ENCODE measurements at regions not wholly inside any gene's neighbourhood (a gene's known extent, or its start where the extent isn't known, plus 50 kb on each side); places are given as distances from the start of the nearest gene placed in this dataset.
A peak's percentile ranks its signal among the peaks of the same experiment; 100 is the strongest.

DNA sequence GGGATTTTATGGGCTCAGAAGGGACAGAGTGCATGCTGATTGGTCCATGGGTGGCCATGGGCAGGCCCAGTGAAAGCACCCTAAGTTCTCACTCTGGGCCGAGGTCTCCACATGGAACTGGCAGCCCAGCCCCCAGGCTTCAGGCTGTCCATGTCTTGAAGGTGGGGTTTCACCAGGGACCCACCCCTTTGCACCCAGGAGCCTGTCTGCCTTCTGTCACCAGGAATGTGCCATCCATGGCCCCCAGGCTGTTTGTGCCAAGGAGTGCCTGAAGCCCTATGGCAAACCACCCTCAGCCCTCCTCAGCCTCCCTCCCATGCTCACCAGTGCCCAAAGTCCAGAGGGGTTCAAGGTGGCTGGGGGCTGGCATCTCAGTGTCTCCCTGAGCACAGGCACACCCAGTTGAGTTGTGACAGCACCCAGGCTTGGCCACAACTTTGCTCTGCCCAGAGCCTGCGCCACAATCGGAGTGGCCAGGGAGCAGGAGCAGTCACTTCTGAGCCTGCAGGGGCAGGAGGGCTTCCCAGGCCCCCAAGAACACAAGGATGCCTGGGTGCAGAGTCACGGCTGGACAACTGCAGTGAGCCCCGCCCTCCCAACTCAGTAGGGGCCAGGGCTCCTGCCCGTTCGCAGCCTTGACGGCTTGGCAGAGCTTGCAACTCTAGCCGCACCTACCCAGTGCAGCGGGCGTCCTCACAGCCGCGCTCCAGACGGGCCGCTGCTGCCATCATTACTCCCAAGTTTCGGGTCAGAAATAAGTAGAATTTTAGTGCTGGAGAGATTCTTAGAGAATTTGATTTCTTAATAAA, 185.3 kb upstream of the NUDT6 start (continued):
- TF ChIP-seq, protein P1, sequence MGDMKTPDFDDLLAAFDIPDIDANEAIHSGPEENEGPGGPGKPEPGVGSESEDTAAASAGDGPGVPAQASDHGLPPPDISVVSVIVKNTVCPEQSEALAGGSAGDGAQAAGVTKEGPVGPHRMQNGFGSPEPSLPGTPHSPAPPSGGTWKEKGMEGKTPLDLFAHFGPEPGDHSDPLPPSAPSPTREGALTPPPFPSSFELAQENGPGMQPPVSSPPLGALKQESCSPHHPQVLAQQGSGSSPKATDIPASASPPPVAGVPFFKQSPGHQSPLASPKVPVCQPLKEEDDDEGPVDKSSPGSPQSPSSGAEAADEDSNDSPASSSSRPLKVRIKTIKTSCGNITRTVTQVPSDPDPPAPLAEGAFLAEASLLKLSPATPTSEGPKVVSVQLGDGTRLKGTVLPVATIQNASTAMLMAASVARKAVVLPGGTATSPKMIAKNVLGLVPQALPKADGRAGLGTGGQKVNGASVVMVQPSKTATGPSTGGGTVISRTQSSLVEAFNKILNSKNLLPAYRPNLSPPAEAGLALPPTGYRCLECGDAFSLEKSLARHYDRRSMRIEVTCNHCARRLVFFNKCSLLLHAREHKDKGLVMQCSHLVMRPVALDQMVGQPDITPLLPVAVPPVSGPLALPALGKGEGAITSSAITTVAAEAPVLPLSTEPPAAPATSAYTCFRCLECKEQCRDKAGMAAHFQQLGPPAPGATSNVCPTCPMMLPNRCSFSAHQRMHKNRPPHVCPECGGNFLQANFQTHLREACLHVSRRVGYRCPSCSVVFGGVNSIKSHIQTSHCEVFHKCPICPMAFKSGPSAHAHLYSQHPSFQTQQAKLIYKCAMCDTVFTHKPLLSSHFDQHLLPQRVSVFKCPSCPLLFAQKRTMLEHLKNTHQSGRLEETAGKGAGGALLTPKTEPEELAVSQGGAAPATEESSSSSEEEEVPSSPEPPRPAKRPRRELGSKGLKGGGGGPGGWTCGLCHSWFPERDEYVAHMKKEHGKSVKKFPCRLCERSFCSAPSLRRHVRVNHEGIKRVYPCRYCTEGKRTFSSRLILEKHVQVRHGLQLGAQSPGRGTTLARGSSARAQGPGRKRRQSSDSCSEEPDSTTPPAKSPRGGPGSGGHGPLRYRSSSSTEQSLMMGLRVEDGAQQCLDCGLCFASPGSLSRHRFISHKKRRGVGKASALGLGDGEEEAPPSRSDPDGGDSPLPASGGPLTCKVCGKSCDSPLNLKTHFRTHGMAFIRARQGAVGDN (IDR thresholded peaks at IDR 0.05): no peak
- no peak for TF ChIP-seq SMAD1 (IDR thresholded peaks at IDR 0.05; ENCODE audit: low read depth, partially characterized antibody)
- TF ChIP-seq GABPA (IDR thresholded peaks at IDR 0.05; ENCODE audit: low read depth): no peak

- Histone ChIP-seq H3K27ac (ENCODE audit: control insufficient read depth, insufficient read depth) (no peak overlapping the region), H3K27me3 (replicated peaks in 1 of 2; ENCODE audit: control insufficient read depth in 2 of 2, insufficient read depth in 2 of 2, low read length in 1 of 2) (no peaks in the 10 kb centered on the region), H3K79me2 (ENCODE audit: control insufficient read depth, insufficient read depth, low read length) (no peaks in the 10 kb centered on the region), H3K4me1 (ENCODE audit: control insufficient read depth, insufficient read depth, low read length) (no peaks in the 10 kb centered on the region), H3K4me3 (no peak overlapping the region), H3K9ac (ENCODE audit: control insufficient read depth, insufficient read depth, low read length) (no peak overlapping the region), H3K36me3 (ENCODE audit: control insufficient read depth in 2 of 2, insufficient read depth in 2 of 2, low read length in 1 of 2) (no peaks in the 10 kb centered on the region), H3K9me3 (replicated peaks; ENCODE audit: control insufficient read depth, insufficient read depth, low read length) (peaks cover 5% of the 10 kb centered on the region; the same call in 2 of the 3 replicates), H4K20me1 (ENCODE audit: control insufficient read depth, insufficient read depth) (no peaks in the 10 kb centered on the region), H2AFZ (ENCODE audit: control insufficient read depth, low read depth, low read length) (no peak overlapping the region), H3K4me2 (ENCODE audit: control insufficient read depth, insufficient read depth) (no peak overlapping the region)
- ChIA-PET SMC1A (ENCODE audit: uncharacterized antibody, unreplicated experiment) (interaction anchor here (0.8 kb wide), 1 partner anchor 11 kb away, joined by 4 read pairs; no protein-coding TSS in a partner anchor), POLR2A (no interaction called here), CTCF (no interaction called here), RAD21 (ENCODE audit: unreplicated experiment) (interaction anchor here (1.0 kb wide), 1 partner anchor 663 kb away, joined by 3 read pairs; no protein-coding TSS in a partner anchor)
- DNase-seq (ENCODE audit: low read depth, low spot score) (no peak), FAIRE-seq (no peak), ATAC-seq (no peak)
- in situ Hi-C loops (cut with MboI) (loop anchor here (25.0 kb wide), 1 partner anchor 1003 kb away; no protein-coding TSS in a partner anchor), intact Hi-C loops (cut with micrococcal nuclease; ENCODE audit: unreplicated experiment) (no loop called here)
- WGBS (ENCODE audit: insufficient coverage, insufficient replicate concordance, low lambda C conversion rate, missing lambda C conversion rate): 96% methylated on average over 2 of the region's 2 CpGs
- BruUV-seq (replicated peaks): no TSS peak
- TF ChIP-seq NFYB (IDR thresholded peaks at IDR 0.05; ENCODE audit: insufficient read depth, low read depth, low read length) (no peak), ZBTB40 (IDR thresholded peaks at IDR 0.05; ENCODE audit: borderline replicate concordance) (peak; percentile 31; the same call in 1 of the 2 replicates)
Measured at GRCh38 chr4:123109139-123109538, 186.7 kb upstream of the NUDT6 start.
